IMR-90 (cell line): ENCODE measurements at regions not wholly inside any gene's neighbourhood (a gene's known extent, or its start where the extent isn't known, plus 50 kb on each side); places are given as distances from the start of the nearest gene placed in this dataset.

Experiments used
- ATAC-seq: fragments of 200-7000 bp; cut with Tn5 transposase; 2 replicates; pipeline ENCODE4 v1.9.1; 2020; ENCODE audit warnings: low read depth, mild to moderate bottlenecking, moderate library complexity
- BruUV-seq: library from RNA; stranded (reverse); fragments of 400-500 nt; replicated peaks from 2 replicates; lab custom pipeline; 2021; lab: Mats Ljungman, UMichigan
- CTCF ChIA-PET: fragments of 300-600 bp; formaldehyde crosslinking; extraction: SDS; loops from one replicate; lab custom pipeline; 2021; ENCODE audit warnings: antibody characterized with exemption; lab: Yijun Ruan, JAX
- POLR2A ChIA-PET: fragments of 300-600 bp; sonication (Branson Sonifier 250); formaldehyde crosslinking; loops from one replicate; lab custom pipeline; 2022; ENCODE audit warnings: antibody characterized with exemption; ENCODE audit not compliant: unreplicated experiment; lab: Charles Lee
- DNase-seq: peaks from one replicate; pipeline ENCODE4 v3.0.0; 2013
- H2AFZ ChIP-seq: replicated peaks from 2 replicates; pipeline ENCODE3; 2013; ENCODE audit warnings: low read length, mild to moderate bottlenecking; ENCODE audit not compliant: poor library complexity
- H2AK5ac ChIP-seq: 2 replicates; pipeline ENCODE4 v1.6.1; 2013; ENCODE audit warnings: low read depth, low read length, inconsistent platforms
- H2AK9ac ChIP-seq: replicated peaks from 2 replicates; pipeline ENCODE3; 2013; ENCODE audit warnings: mild to moderate bottlenecking, low read depth, low read length, moderate library complexity; ENCODE audit not compliant: poor library complexity
- H2BK120ac ChIP-seq: 2 replicates; pipeline ENCODE4 v1.6.1; 2013; ENCODE audit warnings: low read depth, low read length, inconsistent platforms
- H2BK15ac ChIP-seq: 3 replicates; pipeline ENCODE4 v1.6.1; 2013; ENCODE audit warnings: low read depth, low read length, inconsistent platforms
- H2BK20ac ChIP-seq: 2 replicates; pipeline ENCODE4 v1.6.1; 2013; ENCODE audit warnings: low read depth, mild to moderate bottlenecking, inconsistent platforms, low read length, moderate library complexity
- H2BK5ac ChIP-seq: 2 replicates; pipeline ENCODE4 v1.6.1; 2013; ENCODE audit warnings: mild to moderate bottlenecking, low read depth, low read length, inconsistent platforms; ENCODE audit not compliant: poor library complexity, severe bottlenecking
- H3K14ac ChIP-seq: replicated peaks from 2 replicates; pipeline ENCODE4 v1.6.1; 2013; ENCODE audit warnings: low read depth, low read length, inconsistent platforms
- H3K18ac ChIP-seq: 2 replicates; pipeline ENCODE4 v1.6.1; 2013; ENCODE audit warnings: low read depth, low read length, control low read depth
- H3K23ac ChIP-seq: 2 replicates; pipeline ENCODE4 v1.6.1; 2013; ENCODE audit warnings: low read depth, low read length, inconsistent platforms
- H3K27ac ChIP-seq: 2 replicates; pipeline ENCODE4 v1.5.1; 2013; ENCODE audit warnings: mild to moderate bottlenecking, control low read depth, low read length; ENCODE audit not compliant: insufficient read depth
- H3K27me3 ChIP-seq: 2 replicates; pipeline ENCODE4 v1.6.1; 2013; ENCODE audit warnings: low read length; ENCODE audit not compliant: control insufficient read depth, insufficient read depth
- H3K36me3 ChIP-seq: 2 replicates; pipeline ENCODE4 v1.6.1; 2013; ENCODE audit warnings: low read length, mixed read lengths; ENCODE audit not compliant: control insufficient read depth, insufficient read depth
- H3K4ac ChIP-seq: 2 replicates; pipeline ENCODE4 v1.6.1; 2013; ENCODE audit warnings: low read depth, low read length, inconsistent platforms
- H3K4me1 ChIP-seq: 2 replicates; pipeline ENCODE4 v1.6.1; 2013; ENCODE audit warnings: low read length, mixed read lengths; ENCODE audit not compliant: control insufficient read depth, insufficient read depth
- H3K4me2 ChIP-seq: 2 replicates; pipeline ENCODE4 v1.6.1; 2013; ENCODE audit warnings: low read depth, mild to moderate bottlenecking, control low read depth, low read length, moderate library complexity
- H3K4me3 ChIP-seq: 2 replicates; pipeline ENCODE4 v1.5.1; 2013; ENCODE audit warnings: low read depth, mild to moderate bottlenecking, control low read depth, low read length, moderate library complexity; ENCODE audit not compliant: insufficient read depth
- H3K56ac ChIP-seq: 2 replicates; pipeline ENCODE4 v1.6.1; 2013; ENCODE audit warnings: low read length, inconsistent platforms; ENCODE audit not compliant: insufficient read depth; ENCODE audit errors: extremely low read depth
- H3K79me1 ChIP-seq, 2 experiments: 2 replicates each; pipeline ENCODE4 v1.6.1; 2013; ENCODE audit warnings: low read length in 2 of 2, inconsistent platforms in 1 of 2, low read depth in 1 of 2
- H3K9ac ChIP-seq: 2 replicates; pipeline ENCODE4 v1.6.1; 2013; ENCODE audit warnings: low read depth, low read length, control low read depth
- H3K9me1 ChIP-seq: 2 replicates; pipeline ENCODE4 v1.6.1; 2013; ENCODE audit warnings: low read length, inconsistent platforms; ENCODE audit not compliant: insufficient read depth
- H3K9me3 ChIP-seq: 2 replicates; pipeline ENCODE4 v1.6.1; 2013; ENCODE audit warnings: low read length; ENCODE audit not compliant: control insufficient read depth, insufficient read depth
- H4K20me1 ChIP-seq: 2 replicates; pipeline ENCODE4 v1.6.1; 2013; ENCODE audit warnings: low read length, inconsistent platforms; ENCODE audit not compliant: insufficient read depth
- H4K5ac ChIP-seq: 2 replicates; pipeline ENCODE4 v1.6.1; 2013; ENCODE audit warnings: mild to moderate bottlenecking, low read depth, low read length, control low read depth
- H4K8ac ChIP-seq, 2 experiments: 2 replicates each; pipeline ENCODE4 v1.6.1; 2013; ENCODE audit warnings: low read depth in 2 of 2, low read length in 2 of 2, control low read depth in 1 of 2, inconsistent platforms in 1 of 2
- H4K91ac ChIP-seq: 2 replicates; pipeline ENCODE4 v1.6.1; 2013; ENCODE audit warnings: low read depth, low read length, inconsistent platforms; ENCODE audit not compliant: insufficient read depth
- CEBPB ChIP-seq: IDR thresholded peaks from 2 replicates; pipeline ENCODE4 v1.6.1; 2012; ENCODE audit warnings: low read depth, low read length, improper control_type of control experiment
- CHD1 ChIP-seq: IDR thresholded peaks from 2 replicates; pipeline ENCODE4 v1.6.1; 2012; ENCODE audit warnings: low read depth, low read length, improper control_type of control experiment
- MAFK ChIP-seq: IDR thresholded peaks from 2 replicates; pipeline ENCODE4 v1.6.1; 2012; ENCODE audit warnings: low read depth, low read length, improper control_type of control experiment
- MAZ ChIP-seq: IDR thresholded peaks from 2 replicates; pipeline ENCODE4 v1.6.1; 2012; ENCODE audit warnings: low read depth, mild to moderate bottlenecking, low read length, improper control_type of control experiment, moderate library complexity, borderline replicate concordance
- POLR2A ChIP-seq: IDR thresholded peaks from 2 replicates; pipeline ENCODE4 v1.6.1; 2012; ENCODE audit warnings: mild to moderate bottlenecking, low read depth, low read length
- RAD21 ChIP-seq: IDR thresholded peaks from 2 replicates; pipeline ENCODE4 v1.6.1; 2012; ENCODE audit warnings: low read length, improper control_type of control experiment
- RCOR1 ChIP-seq: IDR thresholded peaks from 2 replicates; pipeline ENCODE4 v1.6.1; 2012; ENCODE audit warnings: mild to moderate bottlenecking, low read length, improper control_type of control experiment; ENCODE audit not compliant: insufficient replicate concordance
- RFX5 ChIP-seq: IDR thresholded peaks from 2 replicates; pipeline ENCODE4 v1.8.0; 2012; ENCODE audit warnings: low read depth, mild to moderate bottlenecking, low read length, moderate library complexity
- SMC3 ChIP-seq: fragments of 150-350 bp; IDR thresholded peaks from 2 replicates; pipeline ENCODE4 v1.6.1; 2016; ENCODE audit warnings: low read depth, mild to moderate bottlenecking, antibody characterized with exemption, low read length, moderate library complexity
- WGBS, 2 experiments: methylation state at CpG; one replicate each; pipeline versions ENCODE4 v1.1.5 to v1.1.7; 2013; ENCODE audit warnings: missing lambda C conversion rate in 2 of 2; ENCODE audit not compliant: insufficient read length in 1 of 2; ENCODE audit errors: extremely low coverage in 2 of 2; 5-methylcytosine and 5-hydroxymethylcytosine counted together
- dilution Hi-C: fragments of 300-500 bp; cut with HindIII; formaldehyde crosslinking; loops from one replicate; pipeline ENCODE4 v1.14.3; 2018; ENCODE audit warnings: low sequenced_read_pairs; ENCODE audit not compliant: unreplicated experiment
- in situ Hi-C: fragments of 300-500 bp; cut with MboI; formaldehyde crosslinking; loops from 3 replicates; pipeline ENCODE4 v1.14.3; 2019; ENCODE audit warnings: low sequenced_read_pairs, inconsistent platforms, mixed read lengths
- intact Hi-C: fragments of 100-400 bp; cut with micrococcal nuclease; formaldehyde crosslinking; loops from 2 replicates; pipeline ENCODE4 v1.10.0; 2022
- TF ChIP-seq, protein P1 (sequence below): conservative IDR thresholded peaks from 2 replicates; pipeline ENCODE4 v1.5.1; 2012; ENCODE audit warnings: mild to moderate bottlenecking, low read depth, low read length, improper control_type of control experiment
- TF ChIP-seq, protein P2 (sequence below): fragments of 150-350 bp; IDR thresholded peaks from 2 replicates; pipeline ENCODE4 v1.6.1; 2016; ENCODE audit warnings: low read depth, mild to moderate bottlenecking, low read length, moderate library complexity, borderline replicate concordance
- TF ChIP-seq, protein P3 (sequence below): fragments of 150-350 bp; IDR thresholded peaks from 2 replicates; pipeline ENCODE4 v1.6.1; 2017; ENCODE audit warnings: mild to moderate bottlenecking, antibody characterized with exemption, low read length, low read depth

DNA sequence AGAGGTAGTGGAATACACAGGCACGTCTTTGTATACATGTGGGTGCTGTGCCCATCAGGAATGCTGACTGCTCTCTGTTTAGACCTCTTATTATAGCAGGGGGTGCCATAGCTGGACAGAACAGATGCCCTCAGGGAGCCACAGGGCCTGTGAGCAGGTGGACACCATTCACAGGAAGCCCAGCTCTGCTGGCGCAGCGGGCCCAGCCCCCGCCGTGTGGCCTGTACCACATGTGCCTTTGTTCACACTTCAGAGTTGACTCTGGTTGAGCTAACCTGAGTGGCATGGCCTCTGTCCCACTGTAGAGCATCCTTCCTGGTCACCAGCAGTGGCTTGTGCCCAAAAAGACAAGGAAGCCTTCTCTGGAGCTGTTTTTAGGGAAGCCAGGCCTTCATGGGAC lies 730.9 kb upstream of the ID2 start:
- Histone ChIP-seq H3K9me3 (no peaks in the 10 kb centered on the region), H2AK9ac (no peak overlapping the region), H2AK5ac (no peak overlapping the region), H3K27ac (no peak overlapping the region), H4K91ac (no peak overlapping the region), H2BK15ac (no peak overlapping the region), H3K9ac (no peak overlapping the region), H3K4ac (no peak overlapping the region), H2BK5ac (no peak overlapping the region), H3K4me2 (no peak overlapping the region), H2BK120ac (no peak overlapping the region), H2AFZ (peak overlapping the region; percentile 15), H4K8ac (no peak overlapping the region), H4K5ac (no peak overlapping the region), H3K4me1 (no peaks in the 10 kb centered on the region), H3K23ac (no peak overlapping the region), H3K56ac (no peak overlapping the region), H4K20me1 (no peaks in the 10 kb centered on the region), H2BK20ac (no peak overlapping the region), H3K18ac (no peak overlapping the region), H3K27me3 (peaks cover 6% of the 10 kb centered on the region), H3K4me3 (no peak overlapping the region), H3K36me3 (no peaks in the 10 kb centered on the region), H3K9me1 (no peaks in the 10 kb centered on the region), H3K79me1 (no peaks in the 10 kb centered on the region), H3K14ac (no peak overlapping the region)
- dilution Hi-C loops: no loop called here
- ChIA-PET POLR2A (no interaction called here), CTCF (no interaction called here)
- intact Hi-C loops: no loop called here
- no CpG with 5 or more reads among the region's 5 CpGs for WGBS, 2 experiments
- TF ChIP-seq RFX5 (no peak), POLR2A (no peak), SMC3 (no peak), CEBPB (no peak), RCOR1 (no peak), MAZ (no peak), CHD1 (no peak), MAFK (no peak), RAD21 (no peak)
- TF ChIP-seq, protein P1, sequence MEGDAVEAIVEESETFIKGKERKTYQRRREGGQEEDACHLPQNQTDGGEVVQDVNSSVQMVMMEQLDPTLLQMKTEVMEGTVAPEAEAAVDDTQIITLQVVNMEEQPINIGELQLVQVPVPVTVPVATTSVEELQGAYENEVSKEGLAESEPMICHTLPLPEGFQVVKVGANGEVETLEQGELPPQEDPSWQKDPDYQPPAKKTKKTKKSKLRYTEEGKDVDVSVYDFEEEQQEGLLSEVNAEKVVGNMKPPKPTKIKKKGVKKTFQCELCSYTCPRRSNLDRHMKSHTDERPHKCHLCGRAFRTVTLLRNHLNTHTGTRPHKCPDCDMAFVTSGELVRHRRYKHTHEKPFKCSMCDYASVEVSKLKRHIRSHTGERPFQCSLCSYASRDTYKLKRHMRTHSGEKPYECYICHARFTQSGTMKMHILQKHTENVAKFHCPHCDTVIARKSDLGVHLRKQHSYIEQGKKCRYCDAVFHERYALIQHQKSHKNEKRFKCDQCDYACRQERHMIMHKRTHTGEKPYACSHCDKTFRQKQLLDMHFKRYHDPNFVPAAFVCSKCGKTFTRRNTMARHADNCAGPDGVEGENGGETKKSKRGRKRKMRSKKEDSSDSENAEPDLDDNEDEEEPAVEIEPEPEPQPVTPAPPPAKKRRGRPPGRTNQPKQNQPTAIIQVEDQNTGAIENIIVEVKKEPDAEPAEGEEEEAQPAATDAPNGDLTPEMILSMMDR: no peak
- TF ChIP-seq, protein P2, sequence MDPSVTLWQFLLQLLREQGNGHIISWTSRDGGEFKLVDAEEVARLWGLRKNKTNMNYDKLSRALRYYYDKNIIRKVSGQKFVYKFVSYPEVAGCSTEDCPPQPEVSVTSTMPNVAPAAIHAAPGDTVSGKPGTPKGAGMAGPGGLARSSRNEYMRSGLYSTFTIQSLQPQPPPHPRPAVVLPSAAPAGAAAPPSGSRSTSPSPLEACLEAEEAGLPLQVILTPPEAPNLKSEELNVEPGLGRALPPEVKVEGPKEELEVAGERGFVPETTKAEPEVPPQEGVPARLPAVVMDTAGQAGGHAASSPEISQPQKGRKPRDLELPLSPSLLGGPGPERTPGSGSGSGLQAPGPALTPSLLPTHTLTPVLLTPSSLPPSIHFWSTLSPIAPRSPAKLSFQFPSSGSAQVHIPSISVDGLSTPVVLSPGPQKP: no peak
- TF ChIP-seq, protein P3, sequence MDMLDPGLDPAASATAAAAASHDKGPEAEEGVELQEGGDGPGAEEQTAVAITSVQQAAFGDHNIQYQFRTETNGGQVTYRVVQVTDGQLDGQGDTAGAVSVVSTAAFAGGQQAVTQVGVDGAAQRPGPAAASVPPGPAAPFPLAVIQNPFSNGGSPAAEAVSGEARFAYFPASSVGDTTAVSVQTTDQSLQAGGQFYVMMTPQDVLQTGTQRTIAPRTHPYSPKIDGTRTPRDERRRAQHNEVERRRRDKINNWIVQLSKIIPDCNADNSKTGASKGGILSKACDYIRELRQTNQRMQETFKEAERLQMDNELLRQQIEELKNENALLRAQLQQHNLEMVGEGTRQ: no peak
- DNase-seq: no peak
- no TSS peak for BruUV-seq
- in situ Hi-C loops: no loop called here
- no peak for ATAC-seq
